K562 (cell line): ENCODE measurements at regions not wholly inside any gene's neighbourhood (a gene's known extent, or its start where the extent isn't known, plus 50 kb on each side); places are given as distances from the start of the nearest gene placed in this dataset.

Source experiments
- CHD4 ChIP-seq: fragments of 200-600 bp; sonication (generic); IDR thresholded peaks from 3 replicates; pipeline ENCODE4 v1.6.1; 2012; ENCODE audit warnings: low read depth, mild to moderate bottlenecking, mixed read lengths, low read length, inconsistent platforms; ENCODE audit not compliant: insufficient read depth, insufficient replicate concordance, poor library complexity, severe bottlenecking
- FOXP1 ChIP-seq: sonication (generic); formaldehyde crosslinking; IDR thresholded peaks from 2 replicates; pipeline ENCODE4 v1.8.0; 2022; ENCODE audit warnings: mild to moderate bottlenecking, missing genetic modification reagents
- PRPF4 ChIP-seq: fragments of 200-400 bp; formaldehyde crosslinking; IDR thresholded peaks from one replicate; pipeline ENCODE4 v1.6.1; 2017; ENCODE audit warnings: low read length, low read depth, mild to moderate bottlenecking; ENCODE audit not compliant: insufficient read depth, poor library complexity, severe bottlenecking
- RFX5 ChIP-seq: IDR thresholded peaks from 2 replicates; pipeline ENCODE4 v1.6.1; 2011; ENCODE audit warnings: low read depth, mild to moderate bottlenecking, improper control_type of control experiment, low read length
- ZNF140 ChIP-seq: fragments of 250-450 bp; sonication (Bioruptor Pico); IDR thresholded peaks from 2 replicates; pipeline ENCODE4 v1.8.0; 2021; ENCODE audit warnings: moderate library complexity, mild to moderate bottlenecking, inconsistent platforms
- ZNF24 ChIP-seq: fragments of 450-650 bp; IDR thresholded peaks from 2 replicates; pipeline ENCODE4 v1.6.1; 2016
- TF ChIP-seq, protein P1 (sequence below), 3 experiments: IDR thresholded peaks in 2 of 3; conservative IDR thresholded peaks in 1 of 3; 2 replicates each; pipeline ENCODE4 v1.5.1; 2011 to 2012; ENCODE audit warnings: low read length in 3 of 3, mild to moderate bottlenecking in 3 of 3, control low read depth in 2 of 3, improper control_type of control experiment in 1 of 3, inconsistent platforms in 1 of 3, low read depth in 1 of 3, mixed read lengths in 1 of 3, moderate library complexity in 1 of 3; ENCODE audit not compliant: insufficient read depth in 2 of 3

DNA sequence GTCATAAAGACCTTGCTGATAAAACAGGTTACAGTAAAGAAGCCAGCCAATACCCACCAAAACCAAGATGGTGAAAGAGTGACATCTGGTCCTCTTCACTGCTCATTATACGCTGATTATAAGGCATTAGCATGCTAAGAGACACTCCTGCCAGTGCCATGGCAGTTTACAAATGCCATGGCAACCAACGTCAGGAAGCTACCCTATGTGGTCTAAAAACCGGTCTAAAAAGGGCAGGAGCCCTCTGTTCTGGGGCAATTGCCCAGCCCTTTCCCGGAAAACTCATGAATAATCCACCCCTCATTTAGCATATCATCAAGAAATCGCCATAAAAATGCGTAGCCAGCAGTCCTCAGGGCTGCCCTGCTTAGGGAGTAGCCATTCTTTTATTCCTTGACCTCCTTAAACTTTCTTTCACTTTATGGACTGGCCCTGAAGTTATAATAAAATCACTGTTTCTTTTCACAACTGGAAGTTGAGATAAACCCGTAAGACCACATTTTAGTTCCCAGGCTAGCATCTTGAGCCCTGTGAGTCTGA, 260.5 kb upstream of the FAT1 start:
- TF ChIP-seq CHD4 (no peak), ZNF24 (no peak), ZNF140 (CRISPR knock-in tag) (no peak), RFX5 (no peak), FOXP1 (CRISPR knock-in tag) (no peak), PRPF4 (no peak)
- TF ChIP-seq, protein P1, sequence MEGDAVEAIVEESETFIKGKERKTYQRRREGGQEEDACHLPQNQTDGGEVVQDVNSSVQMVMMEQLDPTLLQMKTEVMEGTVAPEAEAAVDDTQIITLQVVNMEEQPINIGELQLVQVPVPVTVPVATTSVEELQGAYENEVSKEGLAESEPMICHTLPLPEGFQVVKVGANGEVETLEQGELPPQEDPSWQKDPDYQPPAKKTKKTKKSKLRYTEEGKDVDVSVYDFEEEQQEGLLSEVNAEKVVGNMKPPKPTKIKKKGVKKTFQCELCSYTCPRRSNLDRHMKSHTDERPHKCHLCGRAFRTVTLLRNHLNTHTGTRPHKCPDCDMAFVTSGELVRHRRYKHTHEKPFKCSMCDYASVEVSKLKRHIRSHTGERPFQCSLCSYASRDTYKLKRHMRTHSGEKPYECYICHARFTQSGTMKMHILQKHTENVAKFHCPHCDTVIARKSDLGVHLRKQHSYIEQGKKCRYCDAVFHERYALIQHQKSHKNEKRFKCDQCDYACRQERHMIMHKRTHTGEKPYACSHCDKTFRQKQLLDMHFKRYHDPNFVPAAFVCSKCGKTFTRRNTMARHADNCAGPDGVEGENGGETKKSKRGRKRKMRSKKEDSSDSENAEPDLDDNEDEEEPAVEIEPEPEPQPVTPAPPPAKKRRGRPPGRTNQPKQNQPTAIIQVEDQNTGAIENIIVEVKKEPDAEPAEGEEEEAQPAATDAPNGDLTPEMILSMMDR (IDR thresholded peaks at IDR 0.05 in 2 of 3, conservative IDR thresholded peaks at IDR 0.05 in 1 of 3; ENCODE audit: insufficient read depth in 2 of 3, low read depth in 1 of 3, low read length in 3 of 3), result no peak
